ENCODE measurements at regions not wholly inside any gene's neighbourhood (a gene's known extent, or its start where the extent isn't known, plus 50 kb on each side); places are given as distances from the start of the nearest gene placed in this dataset.

GRCh38 chr12:34402899-34403705 is 380.8 kb downstream of the ALG10 start:
- intact Hi-C loops (cut with micrococcal nuclease; ENCODE audit: unreplicated experiment), result no loop called here
- ChIA-PET POLR2A (ENCODE audit: unreplicated experiment) (no interaction called here), CTCF (no interaction called here)
- Histone ChIP-seq H3F3A (ENCODE audit: insufficient read depth, low read depth) (no peaks in the 10 kb centered on the region), H3K4me1 (replicated peaks; ENCODE audit: insufficient read depth) (no peaks in the 10 kb centered on the region), H3K36me3 (ENCODE audit: low read depth) (no peaks in the 10 kb centered on the region), H2AFZ (no peak overlapping the region), H3K4me2 (no peak overlapping the region), H3K9me2 (ENCODE audit: insufficient read depth) (no peaks in the 10 kb centered on the region), H3K9me3 (ENCODE audit: insufficient read depth, low read depth) (peaks cover 3% of the 10 kb centered on the region; the same call in 1 of the 2 replicates), H3K27me3 (ENCODE audit: insufficient read depth, low read depth) (peaks cover 75% of the 10 kb centered on the region), H3K4me3 (no peak overlapping the region), H3K27ac (no peak overlapping the region), H4K20me1 (ENCODE audit: insufficient read depth) (no peaks in the 10 kb centered on the region), H3K79me2 (ENCODE audit: low read depth) (no peaks in the 10 kb centered on the region)
- no peak for DNase-seq
- TF ChIP-seq CTCF (conservative IDR thresholded peaks at IDR 0.05), result no peak
- TF ChIP-seq EZH2 (IDR thresholded peaks at IDR 0.05; ENCODE audit: low read depth), result no peak
- BruUV-seq (replicated peaks), result no TSS peak

- H3K4me1 ChIP-seq (replicated peaks; ENCODE audit: insufficient read depth), result no peaks in the 10 kb centered on the region
- peaks cover 68% of the 10 kb centered on the region for H3K27me3 ChIP-seq (ENCODE audit: insufficient read depth, low read depth)
- peaks cover 3% of the 10 kb centered on the region; the same call in 1 of the 2 replicates for H3K9me3 ChIP-seq (ENCODE audit: insufficient read depth, low read depth)
- no TSS peak for BruUV-seq (replicated peaks)
- no peak for DNase-seq
- H3K79me2 ChIP-seq (ENCODE audit: low read depth), result no peaks in the 10 kb centered on the region
- H3F3A ChIP-seq (ENCODE audit: insufficient read depth, low read depth), result no peaks in the 10 kb centered on the region
- H3K4me3 ChIP-seq, result no peak overlapping the region
- H3K27ac ChIP-seq, result no peak overlapping the region
- no peak overlapping the region for H3K4me2 ChIP-seq
- no peaks in the 10 kb centered on the region for H3K36me3 ChIP-seq (ENCODE audit: low read depth)
- H4K20me1 ChIP-seq (ENCODE audit: insufficient read depth), result no peaks in the 10 kb centered on the region
- POLR2A ChIA-PET (ENCODE audit: unreplicated experiment), result no interaction called here
- H2AFZ ChIP-seq, result no peak overlapping the region
- TF ChIP-seq CTCF (conservative IDR thresholded peaks at IDR 0.05) (no peak), EZH2 (IDR thresholded peaks at IDR 0.05; ENCODE audit: low read depth) (no peak)
- H3K9me2 ChIP-seq (ENCODE audit: insufficient read depth), result no peaks in the 10 kb centered on the region
- intact Hi-C loops (cut with micrococcal nuclease; ENCODE audit: unreplicated experiment), result no loop called here
- CTCF ChIA-PET, result no interaction called here
Measured at GRCh38 chr12:34403706-34404376, 381.5 kb downstream of the ALG10 start.

GRCh38 chr12:34404377-34405285 is 382.3 kb downstream of the ALG10 start:
- no peak overlapping the region for H3K4me2 ChIP-seq
- no peaks in the 10 kb centered on the region for H3K4me1 ChIP-seq (replicated peaks; ENCODE audit: insufficient read depth)
- DNase-seq, result peak in 1 of 2 experiments; percentile 0
- no peaks in the 10 kb centered on the region for H3F3A ChIP-seq (ENCODE audit: insufficient read depth, low read depth)
- CTCF ChIA-PET, result no interaction called here
- intact Hi-C loops (cut with micrococcal nuclease; ENCODE audit: unreplicated experiment), result no loop called here
- H3K27me3 ChIP-seq (ENCODE audit: insufficient read depth, low read depth), result peaks cover 60% of the 10 kb centered on the region
- H3K9me2 ChIP-seq (ENCODE audit: insufficient read depth), result no peaks in the 10 kb centered on the region
- H3K4me3 ChIP-seq, result no peak overlapping the region
- H2AFZ ChIP-seq, result no peak overlapping the region
- H4K20me1 ChIP-seq (ENCODE audit: insufficient read depth), result no peaks in the 10 kb centered on the region
- H3K9me3 ChIP-seq (ENCODE audit: insufficient read depth, low read depth), result peaks cover 3% of the 10 kb centered on the region; the same call in 1 of the 2 replicates
- TF ChIP-seq EZH2 (IDR thresholded peaks at IDR 0.05; ENCODE audit: low read depth) (no peak), CTCF (conservative IDR thresholded peaks at IDR 0.05) (no peak)
- BruUV-seq (replicated peaks), result no TSS peak
- POLR2A ChIA-PET (ENCODE audit: unreplicated experiment), result no interaction called here
- H3K27ac ChIP-seq, result no peak overlapping the region
- no peaks in the 10 kb centered on the region for H3K36me3 ChIP-seq (ENCODE audit: low read depth)
- no peaks in the 10 kb centered on the region for H3K79me2 ChIP-seq (ENCODE audit: low read depth)
